ENCODE measurements at regions not wholly inside any gene's neighbourhood (a gene's known extent, or its start where the extent isn't known, plus 50 kb on each side); places are given as distances from the start of the nearest gene placed in this dataset.

DNA sequence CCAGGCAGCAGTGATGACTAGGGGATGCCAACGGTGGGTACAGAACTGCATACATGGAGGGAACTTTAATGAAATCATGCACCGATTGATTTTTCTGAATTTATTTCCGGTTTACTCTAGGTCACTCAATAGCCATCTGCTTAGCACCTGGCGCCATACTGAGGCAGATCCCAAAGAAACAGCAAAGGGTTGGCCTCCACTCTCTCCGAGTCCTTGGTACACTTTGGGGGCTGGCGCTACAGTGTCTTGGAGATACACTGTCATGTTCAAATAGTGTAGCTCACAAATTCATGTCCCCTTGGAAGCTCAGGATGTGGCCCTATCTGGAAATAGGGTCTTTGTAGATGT lies 116.3 kb downstream of the BOD1 start:
- TF ChIP-seq, protein P1, sequence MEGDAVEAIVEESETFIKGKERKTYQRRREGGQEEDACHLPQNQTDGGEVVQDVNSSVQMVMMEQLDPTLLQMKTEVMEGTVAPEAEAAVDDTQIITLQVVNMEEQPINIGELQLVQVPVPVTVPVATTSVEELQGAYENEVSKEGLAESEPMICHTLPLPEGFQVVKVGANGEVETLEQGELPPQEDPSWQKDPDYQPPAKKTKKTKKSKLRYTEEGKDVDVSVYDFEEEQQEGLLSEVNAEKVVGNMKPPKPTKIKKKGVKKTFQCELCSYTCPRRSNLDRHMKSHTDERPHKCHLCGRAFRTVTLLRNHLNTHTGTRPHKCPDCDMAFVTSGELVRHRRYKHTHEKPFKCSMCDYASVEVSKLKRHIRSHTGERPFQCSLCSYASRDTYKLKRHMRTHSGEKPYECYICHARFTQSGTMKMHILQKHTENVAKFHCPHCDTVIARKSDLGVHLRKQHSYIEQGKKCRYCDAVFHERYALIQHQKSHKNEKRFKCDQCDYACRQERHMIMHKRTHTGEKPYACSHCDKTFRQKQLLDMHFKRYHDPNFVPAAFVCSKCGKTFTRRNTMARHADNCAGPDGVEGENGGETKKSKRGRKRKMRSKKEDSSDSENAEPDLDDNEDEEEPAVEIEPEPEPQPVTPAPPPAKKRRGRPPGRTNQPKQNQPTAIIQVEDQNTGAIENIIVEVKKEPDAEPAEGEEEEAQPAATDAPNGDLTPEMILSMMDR (tag by site-specific recombination; IDR thresholded peaks at IDR 0.05), result no peak
- TF ChIP-seq, protein P2, sequence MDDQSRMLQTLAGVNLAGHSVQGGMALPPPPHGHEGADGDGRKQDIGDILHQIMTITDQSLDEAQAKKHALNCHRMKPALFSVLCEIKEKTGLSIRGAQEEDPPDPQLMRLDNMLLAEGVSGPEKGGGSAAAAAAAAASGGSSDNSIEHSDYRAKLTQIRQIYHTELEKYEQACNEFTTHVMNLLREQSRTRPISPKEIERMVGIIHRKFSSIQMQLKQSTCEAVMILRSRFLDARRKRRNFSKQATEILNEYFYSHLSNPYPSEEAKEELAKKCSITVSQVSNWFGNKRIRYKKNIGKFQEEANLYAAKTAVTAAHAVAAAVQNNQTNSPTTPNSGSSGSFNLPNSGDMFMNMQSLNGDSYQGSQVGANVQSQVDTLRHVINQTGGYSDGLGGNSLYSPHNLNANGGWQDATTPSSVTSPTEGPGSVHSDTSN (CRISPR knock-in tag; IDR thresholded peaks at IDR 0.05), result no peak
- TF ChIP-seq, protein P3, sequence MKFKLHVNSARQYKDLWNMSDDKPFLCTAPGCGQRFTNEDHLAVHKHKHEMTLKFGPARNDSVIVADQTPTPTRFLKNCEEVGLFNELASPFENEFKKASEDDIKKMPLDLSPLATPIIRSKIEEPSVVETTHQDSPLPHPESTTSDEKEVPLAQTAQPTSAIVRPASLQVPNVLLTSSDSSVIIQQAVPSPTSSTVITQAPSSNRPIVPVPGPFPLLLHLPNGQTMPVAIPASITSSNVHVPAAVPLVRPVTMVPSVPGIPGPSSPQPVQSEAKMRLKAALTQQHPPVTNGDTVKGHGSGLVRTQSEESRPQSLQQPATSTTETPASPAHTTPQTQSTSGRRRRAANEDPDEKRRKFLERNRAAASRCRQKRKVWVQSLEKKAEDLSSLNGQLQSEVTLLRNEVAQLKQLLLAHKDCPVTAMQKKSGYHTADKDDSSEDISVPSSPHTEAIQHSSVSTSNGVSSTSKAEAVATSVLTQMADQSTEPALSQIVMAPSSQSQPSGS (tag by site-specific recombination; IDR thresholded peaks at IDR 0.05; ENCODE audit: low read depth), result no peak
- TF ChIP-seq ZNF169 (tag by site-specific recombination; IDR thresholded peaks at IDR 0.05) (no peak), ZNF830 (tag by site-specific recombination; IDR thresholded peaks at IDR 0.05; ENCODE audit: low read depth) (no peak), ZNF624 (tag by site-specific recombination; IDR thresholded peaks at IDR 0.05) (no peak), SP7 (tag by site-specific recombination; IDR thresholded peaks at IDR 0.05) (no peak), ZNF777 (tag by site-specific recombination; IDR thresholded peaks at IDR 0.05; ENCODE audit: borderline replicate concordance) (no peak), ZNF132 (tag by site-specific recombination; IDR thresholded peaks at IDR 0.05; ENCODE audit: borderline replicate concordance) (no peak), ZNF146 (tag by site-specific recombination; IDR thresholded peaks at IDR 0.05) (no peak), ZFP41 (tag by site-specific recombination; IDR thresholded peaks at IDR 0.05; ENCODE audit: borderline replicate concordance) (no peak), MEIS1 (CRISPR knock-in tag; IDR thresholded peaks at IDR 0.05; ENCODE audit: borderline replicate concordance) (no peak)
- TF ChIP-seq, protein P4, sequence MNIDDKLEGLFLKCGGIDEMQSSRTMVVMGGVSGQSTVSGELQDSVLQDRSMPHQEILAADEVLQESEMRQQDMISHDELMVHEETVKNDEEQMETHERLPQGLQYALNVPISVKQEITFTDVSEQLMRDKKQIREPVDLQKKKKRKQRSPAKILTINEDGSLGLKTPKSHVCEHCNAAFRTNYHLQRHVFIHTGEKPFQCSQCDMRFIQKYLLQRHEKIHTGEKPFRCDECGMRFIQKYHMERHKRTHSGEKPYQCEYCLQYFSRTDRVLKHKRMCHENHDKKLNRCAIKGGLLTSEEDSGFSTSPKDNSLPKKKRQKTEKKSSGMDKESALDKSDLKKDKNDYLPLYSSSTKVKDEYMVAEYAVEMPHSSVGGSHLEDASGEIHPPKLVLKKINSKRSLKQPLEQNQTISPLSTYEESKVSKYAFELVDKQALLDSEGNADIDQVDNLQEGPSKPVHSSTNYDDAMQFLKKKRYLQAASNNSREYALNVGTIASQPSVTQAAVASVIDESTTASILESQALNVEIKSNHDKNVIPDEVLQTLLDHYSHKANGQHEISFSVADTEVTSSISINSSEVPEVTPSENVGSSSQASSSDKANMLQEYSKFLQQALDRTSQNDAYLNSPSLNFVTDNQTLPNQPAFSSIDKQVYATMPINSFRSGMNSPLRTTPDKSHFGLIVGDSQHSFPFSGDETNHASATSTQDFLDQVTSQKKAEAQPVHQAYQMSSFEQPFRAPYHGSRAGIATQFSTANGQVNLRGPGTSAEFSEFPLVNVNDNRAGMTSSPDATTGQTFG (tag by site-specific recombination; IDR thresholded peaks at IDR 0.05; ENCODE audit: borderline replicate concordance), result no peak
